Suppressor macrophage (primary cell): ENCODE measurements at regions not wholly inside any gene's neighbourhood (a gene's known extent, or its start where the extent isn't known, plus 50 kb on each side); places are given as distances from the start of the nearest gene placed in this dataset.
"Not testable (repeated sequence)": the region's sequence is repeated elsewhere in the genome, so short reads cannot be mapped to it uniquely, and the experiment has no call there.

ENCODE experiments used
- DNase-seq, 4 experiments: peaks; one replicate each; pipeline ENCODE4 v3.0.0-alpha.2; 2020 to 2022

GRCh38 chr3:27556887-27557286 is 72.7 kb upstream of the SLC4A7 start:
- no peak for DNase-seq

- DNase-seq, result peak; percentile 57 to 84 (median 77)
These were observed 70.5 kb upstream of the SLC4A7 start for GRCh38 chr3:27554706-27555105.

GRCh38 chr3:27553886-27554540 is 69.8 kb upstream of the SLC4A7 start:
- peak; percentile 40 to 64 (median 52) for DNase-seq

- not testable (repeated sequence) for DNase-seq
These were observed 68.5 kb upstream of the SLC4A7 start for GRCh38 chr3:27552708-27553107.

- DNase-seq, result not testable (repeated sequence)
These were observed 67.2 kb upstream of the SLC4A7 start for GRCh38 chr3:27551413-27551812.

GRCh38 chr3:27545061-27545460 is 60.9 kb upstream of the SLC4A7 start:
- no peak for DNase-seq

GRCh38 chr3:27544372-27544865 is 60.2 kb upstream of the SLC4A7 start:
- DNase-seq, result peak in 2 of 4 experiments; percentile 77 to 83

GRCh38 chr3:27542476-27542875 is 58.3 kb upstream of the SLC4A7 start:
- peak; percentile 35 to 66 (median 61) for DNase-seq

- DNase-seq, result peak; percentile 32 to 69 (median 54)
These were observed 56.0 kb upstream of the SLC4A7 start for GRCh38 chr3:27540231-27540630.

GRCh38 chr3:27536491-27536890 is 52.3 kb upstream of the SLC4A7 start:
- no peak for DNase-seq

- DNase-seq, result no peak
These were observed 51.7 kb upstream of the SLC4A7 start for GRCh38 chr3:27535809-27536392.

GRCh38 chr3:27533718-27534573 is 49.8 kb upstream of the SLC4A7 start:
- peak; percentile 64 to 83 (median 77) for DNase-seq
